IgD-negative memory B cell (primary cell): ENCODE measurements at regions not wholly inside any gene's neighbourhood (a gene's known extent, or its start where the extent isn't known, plus 50 kb on each side); places are given as distances from the start of the nearest gene placed in this dataset.

Source experiments
- H3K27ac Mint-ChIP-seq, 3 donors: one replicate each; pipeline ENCODE4 v1.8.0; 2020 to 2022; ENCODE audit warnings: mild to moderate bottlenecking in 3 of 3, mixed read lengths in 3 of 3, moderate library complexity in 1 of 3
- H3K27me3 Mint-ChIP-seq: one replicate; pipeline ENCODE4 v1.8.0; 2021; ENCODE audit warnings: mixed read lengths
- H3K36me3 Mint-ChIP-seq: one replicate; pipeline ENCODE4 v1.8.0; 2020; ENCODE audit warnings: mild to moderate bottlenecking, mixed read lengths
- H3K4me1 Mint-ChIP-seq, 3 donors: one replicate each; pipeline ENCODE4 v1.8.0; 2020 to 2022; ENCODE audit warnings: mixed read lengths in 3 of 3, mild to moderate bottlenecking in 1 of 3
- H3K4me3 Mint-ChIP-seq, 4 donors: one replicate each; pipeline ENCODE4 v1.8.0; 2020 to 2022; ENCODE audit warnings: mild to moderate bottlenecking in 4 of 4, mixed read lengths in 4 of 4, moderate library complexity in 3 of 4
- H3K9me3 Mint-ChIP-seq, 3 donors: one replicate each; pipeline ENCODE4 v1.8.0; 2020 to 2021; ENCODE audit warnings: mixed read lengths in 3 of 3, mild to moderate bottlenecking in 1 of 3

GRCh38 chr2:41905597-41906337 is 142.1 kb upstream of the PKDCC start:
- H3K27me3 Mint-ChIP-seq = peaks cover 27% of the 10 kb centered on the region
- H3K9me3 Mint-ChIP-seq = no peaks in the 10 kb centered on the region
- H3K36me3 Mint-ChIP-seq = no peaks in the 10 kb centered on the region
- no peak overlapping the region for H3K4me3 Mint-ChIP-seq
- H3K4me1 Mint-ChIP-seq = no peaks in the 10 kb centered on the region
- H3K27ac Mint-ChIP-seq = no peak overlapping the region

GRCh38 chr2:41906338-41906725 is 141.5 kb upstream of the PKDCC start:
- H3K27ac Mint-ChIP-seq = no peak overlapping the region
- no peaks in the 10 kb centered on the region for H3K4me1 Mint-ChIP-seq
- no peaks in the 10 kb centered on the region for H3K9me3 Mint-ChIP-seq
- peaks cover 27% of the 10 kb centered on the region for H3K27me3 Mint-ChIP-seq
- H3K36me3 Mint-ChIP-seq = no peaks in the 10 kb centered on the region
- no peak overlapping the region for H3K4me3 Mint-ChIP-seq

GRCh38 chr2:41907141-41907540 is 140.7 kb upstream of the PKDCC start:
- no peak overlapping the region for H3K4me3 Mint-ChIP-seq
- H3K4me1 Mint-ChIP-seq = no peaks in the 10 kb centered on the region
- H3K27ac Mint-ChIP-seq = no peak overlapping the region
- H3K27me3 Mint-ChIP-seq = peaks cover 26% of the 10 kb centered on the region
- no peaks in the 10 kb centered on the region for H3K36me3 Mint-ChIP-seq
- no peaks in the 10 kb centered on the region for H3K9me3 Mint-ChIP-seq

- Mint-ChIP-seq H3K9me3 (no peaks in the 10 kb centered on the region), H3K36me3 (no peaks in the 10 kb centered on the region), H3K4me3 (no peak overlapping the region), H3K4me1 (no peaks in the 10 kb centered on the region), H3K27me3 (peaks cover 26% of the 10 kb centered on the region), H3K27ac (no peak overlapping the region)
Measured at GRCh38 chr2:41907771-41908207, 140.0 kb upstream of the PKDCC start.

- no peaks in the 10 kb centered on the region for H3K4me1 Mint-ChIP-seq
- H3K36me3 Mint-ChIP-seq = no peaks in the 10 kb centered on the region
- H3K9me3 Mint-ChIP-seq = no peaks in the 10 kb centered on the region
- peak overlapping the region in 1 of 3 donors; percentile 44 for H3K27ac Mint-ChIP-seq
- peaks cover 27% of the 10 kb centered on the region for H3K27me3 Mint-ChIP-seq
- H3K4me3 Mint-ChIP-seq = no peak overlapping the region
Measured at GRCh38 chr2:41908349-41908748, 139.5 kb upstream of the PKDCC start.

- H3K9me3 Mint-ChIP-seq = no peaks in the 10 kb centered on the region
- peak overlapping the region in 1 of 3 donors; percentile 33 for H3K27ac Mint-ChIP-seq
- no peaks in the 10 kb centered on the region for H3K4me1 Mint-ChIP-seq
- H3K36me3 Mint-ChIP-seq = no peaks in the 10 kb centered on the region
- peaks cover 30% of the 10 kb centered on the region for H3K27me3 Mint-ChIP-seq
- H3K4me3 Mint-ChIP-seq = no peak overlapping the region
Measured at GRCh38 chr2:41909584-41909983, 138.2 kb upstream of the PKDCC start.

GRCh38 chr2:41910126-41910525 is 137.7 kb upstream of the PKDCC start:
- Mint-ChIP-seq H3K4me1 (no peaks in the 10 kb centered on the region), H3K27me3 (peaks cover 30% of the 10 kb centered on the region), H3K9me3 (no peaks in the 10 kb centered on the region), H3K36me3 (no peaks in the 10 kb centered on the region), H3K4me3 (no peak overlapping the region), H3K27ac (no peak overlapping the region)

- no peak overlapping the region for H3K27ac Mint-ChIP-seq
- H3K27me3 Mint-ChIP-seq = peaks cover 27% of the 10 kb centered on the region
- no peaks in the 10 kb centered on the region for H3K9me3 Mint-ChIP-seq
- H3K4me3 Mint-ChIP-seq = no peak overlapping the region
- no peaks in the 10 kb centered on the region for H3K36me3 Mint-ChIP-seq
- H3K4me1 Mint-ChIP-seq = no peaks in the 10 kb centered on the region
Measured at GRCh38 chr2:41911033-41911432, 136.8 kb upstream of the PKDCC start.

GRCh38 chr2:41912337-41912736 is 135.5 kb upstream of the PKDCC start:
- no peak overlapping the region for H3K4me3 Mint-ChIP-seq
- no peak overlapping the region for H3K27ac Mint-ChIP-seq
- H3K36me3 Mint-ChIP-seq = no peaks in the 10 kb centered on the region
- H3K4me1 Mint-ChIP-seq = no peaks in the 10 kb centered on the region
- H3K27me3 Mint-ChIP-seq = peaks cover 23% of the 10 kb centered on the region
- no peaks in the 10 kb centered on the region for H3K9me3 Mint-ChIP-seq

- Mint-ChIP-seq H3K27me3 (peaks cover 24% of the 10 kb centered on the region), H3K4me3 (no peak overlapping the region), H3K27ac (no peak overlapping the region), H3K9me3 (no peaks in the 10 kb centered on the region), H3K36me3 (no peaks in the 10 kb centered on the region), H3K4me1 (no peaks in the 10 kb centered on the region)
Measured at GRCh38 chr2:41912776-41913175, 135.0 kb upstream of the PKDCC start.

- peaks cover 23% of the 10 kb centered on the region for H3K27me3 Mint-ChIP-seq
- no peak overlapping the region for H3K27ac Mint-ChIP-seq
- no peaks in the 10 kb centered on the region for H3K4me1 Mint-ChIP-seq
- no peak overlapping the region for H3K4me3 Mint-ChIP-seq
- no peaks in the 10 kb centered on the region for H3K36me3 Mint-ChIP-seq
- H3K9me3 Mint-ChIP-seq = no peaks in the 10 kb centered on the region
Measured at GRCh38 chr2:41913311-41913710, 134.5 kb upstream of the PKDCC start.

GRCh38 chr2:41913921-41914609 is 133.8 kb upstream of the PKDCC start:
- H3K4me1 Mint-ChIP-seq = no peaks in the 10 kb centered on the region
- no peaks in the 10 kb centered on the region for H3K36me3 Mint-ChIP-seq
- H3K27ac Mint-ChIP-seq = no peak overlapping the region
- no peak overlapping the region for H3K4me3 Mint-ChIP-seq
- H3K27me3 Mint-ChIP-seq = peaks cover 20% of the 10 kb centered on the region
- H3K9me3 Mint-ChIP-seq = no peaks in the 10 kb centered on the region

- Mint-ChIP-seq H3K27me3 (peaks cover 18% of the 10 kb centered on the region), H3K4me1 (no peaks in the 10 kb centered on the region), H3K4me3 (no peak overlapping the region), H3K36me3 (no peaks in the 10 kb centered on the region), H3K27ac (no peak overlapping the region), H3K9me3 (peaks cover 0 to 2% (median 0%) of the 10 kb centered on the region in 3 donors)
Measured at GRCh38 chr2:41914936-41915335, 132.9 kb upstream of the PKDCC start.

GRCh38 chr2:41916177-41916576 is 131.6 kb upstream of the PKDCC start:
- peaks cover 18% of the 10 kb centered on the region for H3K27me3 Mint-ChIP-seq
- H3K4me3 Mint-ChIP-seq = no peak overlapping the region
- no peaks in the 10 kb centered on the region for H3K4me1 Mint-ChIP-seq

GRCh38 chr2:41917587-41917986 is 130.2 kb upstream of the PKDCC start:
- Mint-ChIP-seq H3K4me1 (no peaks in the 10 kb centered on the region), H3K9me3 (peaks cover 0 to 2% (median 0%) of the 10 kb centered on the region in 3 donors), H3K36me3 (no peaks in the 10 kb centered on the region), H3K27ac (no peak overlapping the region), H3K27me3 (peaks cover 20% of the 10 kb centered on the region), H3K4me3 (no peak overlapping the region)

More at GRCh38 chr2:41916177-41916576, 131.6 kb upstream of the PKDCC start:
- H3K36me3 Mint-ChIP-seq = no peaks in the 10 kb centered on the region
- no peak overlapping the region for H3K27ac Mint-ChIP-seq
- peaks cover 0 to 2% (median 0%) of the 10 kb centered on the region in 3 donors for H3K9me3 Mint-ChIP-seq

- Mint-ChIP-seq H3K4me1 (no peaks in the 10 kb centered on the region), H3K9me3 (peaks cover 0 to 2% (median 0%) of the 10 kb centered on the region in 3 donors), H3K36me3 (no peaks in the 10 kb centered on the region), H3K27ac (no peak overlapping the region), H3K4me3 (no peak overlapping the region), H3K27me3 (peaks cover 21% of the 10 kb centered on the region)
Measured at GRCh38 chr2:41919135-41919534, 128.7 kb upstream of the PKDCC start.
